Endodermal cell (in vitro differentiated cells): ENCODE measurements at regions not wholly inside any gene's neighbourhood (a gene's known extent, or its start where the extent isn't known, plus 50 kb on each side); places are given as distances from the start of the nearest gene placed in this dataset.

ENCODE experiments used
- DNase-seq: peaks from one replicate; pipeline ENCODE4 v3.0.0-alpha.2; 2017
- H3K27ac ChIP-seq: 2 replicates; pipeline ENCODE4 v1.5.1; 2013; ENCODE audit warnings: mild to moderate bottlenecking, low read depth, low read length, moderate library complexity
- H3K27me3 ChIP-seq: 2 replicates; pipeline ENCODE4 v1.6.1; 2013; ENCODE audit warnings: mild to moderate bottlenecking, low read length, moderate library complexity; ENCODE audit not compliant: insufficient read depth, control insufficient read depth, poor library complexity, severe bottlenecking
- H3K36me3 ChIP-seq: 2 replicates; pipeline ENCODE4 v1.7.0; 2013; ENCODE audit warnings: mild to moderate bottlenecking, low read length, moderate library complexity; ENCODE audit not compliant: control insufficient read depth, insufficient read depth
- H3K4me1 ChIP-seq: one replicate; pipeline ENCODE4 v1.7.0; 2013; ENCODE audit warnings: low read length; ENCODE audit not compliant: control insufficient read depth, insufficient read depth
- H3K4me3 ChIP-seq: 2 replicates; pipeline ENCODE4 v1.5.1; 2013; ENCODE audit warnings: mild to moderate bottlenecking, low read length, moderate library complexity
- H3K9ac ChIP-seq: 2 replicates; pipeline ENCODE4 v1.6.1; 2013; ENCODE audit warnings: mild to moderate bottlenecking, low read length, moderate library complexity; ENCODE audit not compliant: poor library complexity, severe bottlenecking; ENCODE audit errors: extremely low read depth
- H3K9me3 ChIP-seq: 2 replicates; pipeline ENCODE4 v1.6.1; 2013; ENCODE audit warnings: mild to moderate bottlenecking, low read length, moderate library complexity; ENCODE audit not compliant: control insufficient read depth
- H3K27ac Mint-ChIP-seq: 2 replicates; pipeline ENCODE4 v1.8.0; 2020; ENCODE audit warnings: mixed read lengths
- H3K27me3 Mint-ChIP-seq: 2 replicates; pipeline ENCODE4 v1.8.0; 2021; ENCODE audit warnings: mild to moderate bottlenecking, mixed read lengths; ENCODE audit not compliant: insufficient read depth
- H3K36me3 Mint-ChIP-seq: 2 replicates; pipeline ENCODE4 v1.8.0; 2020; ENCODE audit warnings: low read depth, mixed read lengths
- H3K4me1 Mint-ChIP-seq: 2 replicates; pipeline ENCODE4 v1.8.0; 2020; ENCODE audit warnings: mixed read lengths
- H3K4me3 Mint-ChIP-seq: 2 replicates; pipeline ENCODE4 v1.8.0; 2020; ENCODE audit warnings: mild to moderate bottlenecking, moderate library complexity, mixed read lengths
- H3K9me3 Mint-ChIP-seq: 2 replicates; pipeline ENCODE4 v1.8.0; 2020; ENCODE audit warnings: mild to moderate bottlenecking, mixed read lengths
- WGBS, 2 experiments: methylation state at CpG; one replicate each; pipeline versions ENCODE4 v1.1.5 to v1.1.7; 2013; ENCODE audit warnings: missing lambda C conversion rate in 2 of 2, mixed read lengths in 1 of 2; ENCODE audit not compliant: insufficient coverage in 1 of 2, insufficient read length in 1 of 2; 5-methylcytosine and 5-hydroxymethylcytosine counted together
- TF ChIP-seq, protein P1 (sequence below): fragments of 200-600 bp; sonication (generic); conservative IDR thresholded peaks from 2 replicates; pipeline ENCODE4 v1.5.0; 2021; ENCODE audit warnings: antibody characterized with exemption, mild to moderate bottlenecking

DNA sequence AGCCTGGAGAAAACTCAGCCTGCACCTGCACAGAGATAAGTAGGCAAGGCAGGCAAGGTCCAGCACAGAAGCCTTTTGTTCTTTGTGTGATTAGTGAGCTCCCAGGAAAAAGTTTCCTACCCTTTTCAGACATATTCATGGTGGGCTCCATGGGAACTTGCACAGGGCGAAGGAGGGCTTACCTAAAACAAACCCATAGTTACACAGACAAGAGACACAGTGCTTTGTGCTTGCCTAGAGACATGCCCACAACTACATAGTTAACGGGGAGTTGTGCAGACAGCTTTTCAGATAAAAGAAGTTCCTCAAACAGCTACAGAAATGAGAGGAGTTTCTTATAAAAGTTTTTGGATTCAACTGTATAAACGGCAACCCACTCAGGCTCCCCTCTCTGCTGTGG, 180.5 kb downstream of the GLUD2 start:
- H3K9me3 ChIP-seq: no peaks in the 10 kb centered on the region
- no peaks in the 10 kb centered on the region for H3K36me3 ChIP-seq
- TF ChIP-seq, protein P1, sequence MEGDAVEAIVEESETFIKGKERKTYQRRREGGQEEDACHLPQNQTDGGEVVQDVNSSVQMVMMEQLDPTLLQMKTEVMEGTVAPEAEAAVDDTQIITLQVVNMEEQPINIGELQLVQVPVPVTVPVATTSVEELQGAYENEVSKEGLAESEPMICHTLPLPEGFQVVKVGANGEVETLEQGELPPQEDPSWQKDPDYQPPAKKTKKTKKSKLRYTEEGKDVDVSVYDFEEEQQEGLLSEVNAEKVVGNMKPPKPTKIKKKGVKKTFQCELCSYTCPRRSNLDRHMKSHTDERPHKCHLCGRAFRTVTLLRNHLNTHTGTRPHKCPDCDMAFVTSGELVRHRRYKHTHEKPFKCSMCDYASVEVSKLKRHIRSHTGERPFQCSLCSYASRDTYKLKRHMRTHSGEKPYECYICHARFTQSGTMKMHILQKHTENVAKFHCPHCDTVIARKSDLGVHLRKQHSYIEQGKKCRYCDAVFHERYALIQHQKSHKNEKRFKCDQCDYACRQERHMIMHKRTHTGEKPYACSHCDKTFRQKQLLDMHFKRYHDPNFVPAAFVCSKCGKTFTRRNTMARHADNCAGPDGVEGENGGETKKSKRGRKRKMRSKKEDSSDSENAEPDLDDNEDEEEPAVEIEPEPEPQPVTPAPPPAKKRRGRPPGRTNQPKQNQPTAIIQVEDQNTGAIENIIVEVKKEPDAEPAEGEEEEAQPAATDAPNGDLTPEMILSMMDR: no peak
- no peaks in the 10 kb centered on the region for H3K36me3 Mint-ChIP-seq
- H3K4me1 ChIP-seq: no peaks in the 10 kb centered on the region
- H3K27ac Mint-ChIP-seq: no peak overlapping the region
- no peaks in the 10 kb centered on the region for H3K27me3 ChIP-seq
- DNase-seq: no peak
- H3K4me3 Mint-ChIP-seq: no peak overlapping the region
- no peak overlapping the region for H3K4me3 ChIP-seq
- peaks cover 66% of the 10 kb centered on the region for H3K9me3 Mint-ChIP-seq
- no peak overlapping the region for H3K9ac ChIP-seq
- peaks cover 3% of the 10 kb centered on the region for H3K27me3 Mint-ChIP-seq
- peaks cover 5% of the 10 kb centered on the region for H3K4me1 Mint-ChIP-seq
- 78% methylated on average over 3 of the region's 3 CpGs; no CpG with 5 or more reads in 1 of the 2 experiments for WGBS, 2 experiments
- H3K27ac ChIP-seq: no peak overlapping the region

DNA sequence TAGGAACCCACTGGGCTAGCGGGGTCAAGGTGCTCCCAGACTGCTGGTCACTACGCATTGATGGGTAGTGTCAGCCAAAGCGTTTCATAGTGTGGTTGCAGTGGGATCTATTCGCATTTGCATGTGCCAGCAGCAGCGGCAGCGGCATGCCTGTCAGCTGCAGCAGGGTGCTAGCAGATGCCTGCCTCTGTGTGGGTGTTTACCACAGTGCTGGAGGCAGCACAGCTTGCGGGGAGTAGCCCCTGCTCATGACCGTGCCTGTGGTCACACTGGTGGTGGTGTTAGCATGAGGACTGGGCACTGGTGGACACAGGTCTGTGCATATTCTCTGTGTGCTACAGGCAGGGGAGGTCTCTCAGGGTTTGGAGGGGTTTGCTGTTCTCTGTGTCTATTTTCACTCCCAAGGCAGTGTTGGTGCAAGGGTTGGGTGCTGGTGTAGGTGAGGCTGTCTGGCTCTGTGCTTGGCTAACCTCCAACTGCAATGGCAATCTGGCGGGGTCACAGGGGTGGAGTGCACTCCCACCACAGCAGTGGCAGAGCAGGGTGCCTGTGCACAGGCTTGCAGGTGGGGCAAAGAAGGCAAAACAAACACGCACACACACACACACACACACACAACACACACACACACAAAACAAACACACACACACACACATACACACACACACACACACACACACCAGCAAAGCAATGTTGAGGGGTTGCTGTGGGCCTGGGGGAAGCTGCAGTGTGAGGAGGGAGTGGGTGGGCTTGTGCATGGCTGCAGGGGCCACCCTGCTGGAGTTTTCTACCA, 184.4 kb downstream of the GLUD2 start:
- H3K36me3 Mint-ChIP-seq: no peaks in the 10 kb centered on the region
- H3K4me3 Mint-ChIP-seq: no peak overlapping the region
- no peak for DNase-seq
- Histone ChIP-seq H3K9ac (no peak overlapping the region), H3K9me3 (no peaks in the 10 kb centered on the region), H3K36me3 (no peaks in the 10 kb centered on the region), H3K4me3 (no peak overlapping the region), H3K27me3 (no peaks in the 10 kb centered on the region), H3K4me1 (no peaks in the 10 kb centered on the region), H3K27ac (no peak overlapping the region)
- H3K27me3 Mint-ChIP-seq: peaks cover 3% of the 10 kb centered on the region
- H3K27ac Mint-ChIP-seq: no peak overlapping the region
- H3K4me1 Mint-ChIP-seq: peaks cover 5% of the 10 kb centered on the region
- WGBS, 2 experiments: 80 to 83% methylated on average over 1 to 9 of the region's 10 CpGs
- TF ChIP-seq, protein P1: no peak
- H3K9me3 Mint-ChIP-seq: peaks cover 60% of the 10 kb centered on the region

DNA sequence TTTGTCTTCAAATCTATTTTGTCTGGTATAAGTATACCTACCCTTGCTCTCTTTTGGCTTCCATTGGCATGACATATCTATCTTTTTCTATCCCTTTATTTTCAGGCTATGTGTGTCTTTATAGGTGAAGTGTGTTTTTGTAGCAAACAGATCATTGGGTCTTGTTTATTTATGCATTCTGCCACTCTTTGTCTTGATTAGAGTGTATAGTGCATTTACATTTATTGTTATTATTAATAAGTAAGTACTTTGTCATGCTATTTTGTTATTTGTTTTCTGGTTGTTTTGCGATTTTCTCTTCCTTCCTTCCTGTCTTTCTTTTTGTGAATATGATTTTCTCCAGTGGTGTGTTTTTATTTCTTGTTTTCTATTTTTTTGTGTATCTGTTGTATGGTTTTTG, 188.6 kb downstream of the GLUD2 start:
- WGBS, 2 experiments: no CpG with 5 or more reads among the region's 1 CpG
- Mint-ChIP-seq H3K27ac (no peak overlapping the region), H3K36me3 (no peaks in the 10 kb centered on the region), H3K4me3 (no peak overlapping the region), H3K4me1 (peaks cover 2% of the 10 kb centered on the region), H3K9me3 (peaks cover 49% of the 10 kb centered on the region), H3K27me3 (no peaks in the 10 kb centered on the region)
- Histone ChIP-seq H3K9me3 (no peaks in the 10 kb centered on the region), H3K4me1 (no peaks in the 10 kb centered on the region), H3K27ac (no peak overlapping the region), H3K27me3 (no peaks in the 10 kb centered on the region), H3K9ac (no peak overlapping the region), H3K4me3 (no peak overlapping the region), H3K36me3 (no peaks in the 10 kb centered on the region)
- TF ChIP-seq, protein P1: no peak
- no peak for DNase-seq
